ENCODE measurements at regions not wholly inside any gene's neighbourhood (a gene's known extent, or its start where the extent isn't known, plus 50 kb on each side); places are given as distances from the start of the nearest gene placed in this dataset.

GRCh38 chr5:99926463-99926862 is 608.7 kb upstream of the FAM174A start:
- Histone ChIP-seq H3K36me3 (no peaks in the 10 kb centered on the region), H3K27me3 (no peaks in the 10 kb centered on the region), H3K4me3 (no peak overlapping the region), H3K9me3 (no peaks in the 10 kb centered on the region), H3K4me1 (no peaks in the 10 kb centered on the region), H3K27ac (no peak overlapping the region)
- TF ChIP-seq POLR2A (IDR thresholded peaks at IDR 0.05) (no peak), POLR2AphosphoS5 (IDR thresholded peaks at IDR 0.05) (no peak)
- TF ChIP-seq, protein P1, sequence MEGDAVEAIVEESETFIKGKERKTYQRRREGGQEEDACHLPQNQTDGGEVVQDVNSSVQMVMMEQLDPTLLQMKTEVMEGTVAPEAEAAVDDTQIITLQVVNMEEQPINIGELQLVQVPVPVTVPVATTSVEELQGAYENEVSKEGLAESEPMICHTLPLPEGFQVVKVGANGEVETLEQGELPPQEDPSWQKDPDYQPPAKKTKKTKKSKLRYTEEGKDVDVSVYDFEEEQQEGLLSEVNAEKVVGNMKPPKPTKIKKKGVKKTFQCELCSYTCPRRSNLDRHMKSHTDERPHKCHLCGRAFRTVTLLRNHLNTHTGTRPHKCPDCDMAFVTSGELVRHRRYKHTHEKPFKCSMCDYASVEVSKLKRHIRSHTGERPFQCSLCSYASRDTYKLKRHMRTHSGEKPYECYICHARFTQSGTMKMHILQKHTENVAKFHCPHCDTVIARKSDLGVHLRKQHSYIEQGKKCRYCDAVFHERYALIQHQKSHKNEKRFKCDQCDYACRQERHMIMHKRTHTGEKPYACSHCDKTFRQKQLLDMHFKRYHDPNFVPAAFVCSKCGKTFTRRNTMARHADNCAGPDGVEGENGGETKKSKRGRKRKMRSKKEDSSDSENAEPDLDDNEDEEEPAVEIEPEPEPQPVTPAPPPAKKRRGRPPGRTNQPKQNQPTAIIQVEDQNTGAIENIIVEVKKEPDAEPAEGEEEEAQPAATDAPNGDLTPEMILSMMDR (IDR thresholded peaks at IDR 0.05): no peak
- no peak for DNase-seq (ENCODE audit: low spot score in 2 of 2)
- intact Hi-C loops (cut with DNase I; ENCODE audit: low total_unique reads): no loop called here

GRCh38 chr5:99922386-99922785 is 612.8 kb upstream of the FAM174A start:
- Histone ChIP-seq H3K27me3 (no peaks in the 10 kb centered on the region), H3K27ac (no peak overlapping the region), H3K36me3 (no peaks in the 10 kb centered on the region), H3K4me3 (no peak overlapping the region), H3K9me3 (no peaks in the 10 kb centered on the region), H3K4me1 (no peaks in the 10 kb centered on the region)
- TF ChIP-seq, protein P1 (IDR thresholded peaks at IDR 0.05): no peak
- TF ChIP-seq POLR2A (IDR thresholded peaks at IDR 0.05) (no peak), POLR2AphosphoS5 (IDR thresholded peaks at IDR 0.05) (no peak)
- intact Hi-C loops (cut with DNase I; ENCODE audit: low total_unique reads): no loop called here
- no peak for DNase-seq (ENCODE audit: low spot score in 2 of 2)

DNA sequence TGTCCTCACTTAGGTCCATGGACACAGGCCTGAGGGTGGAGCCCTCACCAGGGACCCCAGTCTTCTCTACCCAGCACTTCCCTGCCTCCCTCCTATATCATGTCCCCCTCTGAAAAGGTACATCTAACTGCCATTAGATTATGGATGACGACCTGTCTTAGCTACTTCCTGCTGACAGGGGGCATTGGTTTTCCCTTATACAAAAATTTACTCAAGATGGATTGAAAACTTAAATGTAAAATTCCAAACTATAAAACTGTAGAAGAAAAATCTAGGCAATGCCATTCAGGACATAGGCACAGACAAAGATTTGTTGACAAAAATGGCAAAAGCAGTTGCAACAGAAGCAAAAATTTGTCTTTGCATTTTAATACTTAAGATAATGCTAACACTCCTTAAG is 623.2 kb upstream of the FAM174A start:
- Histone ChIP-seq H3K36me3 (peaks cover 4% of the 10 kb centered on the region), H3K27me3 (no peaks in the 10 kb centered on the region), H3K4me3 (no peak overlapping the region), H3K4me1 (no peaks in the 10 kb centered on the region), H3K9me3 (no peaks in the 10 kb centered on the region), H3K27ac (no peak overlapping the region)
- intact Hi-C loops (cut with DNase I; ENCODE audit: low total_unique reads): no loop called here
- TF ChIP-seq POLR2A (IDR thresholded peaks at IDR 0.05): no peak
- TF ChIP-seq POLR2AphosphoS5 (IDR thresholded peaks at IDR 0.05): no peak
- no peak for DNase-seq (ENCODE audit: low spot score in 2 of 2)

DNA sequence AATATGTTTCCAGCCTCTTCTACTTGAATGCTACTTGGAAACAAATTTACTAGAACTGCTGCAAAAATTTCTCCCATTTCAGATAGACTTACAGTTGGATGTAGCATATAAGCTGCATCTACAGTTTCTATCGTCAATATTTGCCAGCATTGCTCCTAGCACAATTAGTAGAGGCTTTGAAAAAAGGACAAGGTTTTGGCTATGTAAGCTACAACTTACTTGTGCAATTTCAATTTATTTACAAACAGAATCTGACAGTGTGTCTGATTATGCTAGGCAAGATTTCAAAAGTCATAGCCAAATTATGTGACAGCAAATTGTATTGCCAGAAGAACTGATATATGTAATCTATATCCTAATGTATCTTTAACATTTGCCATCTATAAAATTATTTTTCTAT is 628.4 kb upstream of the FAM174A start:
- H3K36me3 ChIP-seq: peaks cover 4% of the 10 kb centered on the region
- intact Hi-C loops (cut with DNase I; ENCODE audit: low total_unique reads): no loop called here
- H3K27ac ChIP-seq: no peak overlapping the region
- DNase-seq (ENCODE audit: low spot score in 2 of 2): no peak
- no peaks in the 10 kb centered on the region for H3K4me1 ChIP-seq
- no peaks in the 10 kb centered on the region for H3K9me3 ChIP-seq
- no peak overlapping the region for H3K4me3 ChIP-seq
- no peak for TF ChIP-seq POLR2AphosphoS5 (IDR thresholded peaks at IDR 0.05)
- TF ChIP-seq POLR2A (IDR thresholded peaks at IDR 0.05): no peak
- TF ChIP-seq, protein P1 (IDR thresholded peaks at IDR 0.05): no peak
- H3K27me3 ChIP-seq: no peaks in the 10 kb centered on the region

DNA sequence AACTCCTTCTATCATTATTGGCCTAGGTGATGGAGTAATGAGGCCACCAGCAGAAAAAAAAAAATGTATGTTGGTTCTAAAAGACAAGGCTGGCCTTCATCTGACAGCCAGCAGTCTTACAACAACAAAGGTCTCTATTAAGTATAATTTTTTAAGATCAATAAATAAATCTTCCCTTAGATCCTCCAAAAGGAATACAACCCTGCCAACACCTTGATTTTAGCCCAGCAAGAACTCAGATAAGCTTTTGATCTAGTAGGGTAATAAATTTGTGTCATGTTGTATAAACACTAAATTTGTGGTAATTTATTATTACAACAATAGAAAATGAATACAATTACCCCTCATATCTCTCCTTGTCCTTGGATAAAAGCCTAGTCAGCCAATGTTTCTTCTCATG is 633.2 kb upstream of the FAM174A start:
- H3K27ac ChIP-seq: no peak overlapping the region
- no peaks in the 10 kb centered on the region for H3K4me1 ChIP-seq
- H3K9me3 ChIP-seq: no peaks in the 10 kb centered on the region
- H3K4me3 ChIP-seq: no peak overlapping the region
- DNase-seq (ENCODE audit: low spot score in 2 of 2): no peak
- TF ChIP-seq POLR2A (IDR thresholded peaks at IDR 0.05): no peak
- no peak for TF ChIP-seq POLR2AphosphoS5 (IDR thresholded peaks at IDR 0.05)
- TF ChIP-seq, protein P1 (IDR thresholded peaks at IDR 0.05): no peak
- no peaks in the 10 kb centered on the region for H3K27me3 ChIP-seq
- intact Hi-C loops (cut with DNase I; ENCODE audit: low total_unique reads): no loop called here
- no peaks in the 10 kb centered on the region for H3K36me3 ChIP-seq

GRCh38 chr5:99900302-99900852 is 634.8 kb upstream of the FAM174A start:
- no peaks in the 10 kb centered on the region for H3K4me1 ChIP-seq
- H3K36me3 ChIP-seq: no peaks in the 10 kb centered on the region
- no peak overlapping the region for H3K4me3 ChIP-seq
- TF ChIP-seq, protein P1 (IDR thresholded peaks at IDR 0.05): no peak
- TF ChIP-seq POLR2A (IDR thresholded peaks at IDR 0.05) (no peak), POLR2AphosphoS5 (IDR thresholded peaks at IDR 0.05) (no peak)
- no peak for DNase-seq (ENCODE audit: low spot score in 2 of 2)
- H3K27ac ChIP-seq: peak overlapping the region in 1 of 2 donors; percentile 15
- H3K27me3 ChIP-seq: no peaks in the 10 kb centered on the region
- intact Hi-C loops (cut with DNase I; ENCODE audit: low total_unique reads): no loop called here
- H3K9me3 ChIP-seq: no peaks in the 10 kb centered on the region
